Fibroblast of pulmonary artery (primary cell): ENCODE measurements at regions not wholly inside any gene's neighbourhood (a gene's known extent, or its start where the extent isn't known, plus 50 kb on each side); places are given as distances from the start of the nearest gene placed in this dataset.

Experiments used
- DNase-seq: peaks from one replicate; pipeline ENCODE4 v3.0.0-alpha.2; 2010; ENCODE audit warnings: low read depth
- H3K4me3 ChIP-seq: replicated peaks from 2 replicates; pipeline ENCODE4 v1.5.1; 2011; ENCODE audit warnings: low read depth, mild to moderate bottlenecking, control low read depth, low read length, moderate library complexity
- CTCF ChIP-seq: IDR thresholded peaks from 2 replicates; pipeline ENCODE4 v1.5.1; 2011; ENCODE audit warnings: mild to moderate bottlenecking, control low read depth, low read length, inconsistent platforms; ENCODE audit errors: missing control alignments

GRCh38 chr1:87213135-87213515 lies 115.6 kb upstream of the LMO4 start:
- no peak for TF ChIP-seq CTCF
- DNase-seq, result no peak
- no peak overlapping the region for H3K4me3 ChIP-seq

- DNase-seq, result no peak
- H3K4me3 ChIP-seq, result no peak overlapping the region
- TF ChIP-seq CTCF, result no peak
Measured at GRCh38 chr1:87215592-87215991, 113.1 kb upstream of the LMO4 start.

- no peak for TF ChIP-seq CTCF
- DNase-seq, result no peak
Measured at GRCh38 chr1:87218618-87219017, 110.1 kb upstream of the LMO4 start.

GRCh38 chr1:87219141-87219540 lies 109.5 kb upstream of the LMO4 start:
- peak; percentile 11 for DNase-seq
- no peak overlapping the region for H3K4me3 ChIP-seq
- TF ChIP-seq CTCF, result no peak

More at GRCh38 chr1:87218618-87219017, 110.1 kb upstream of the LMO4 start:
- no peak overlapping the region for H3K4me3 ChIP-seq

- no peak for TF ChIP-seq CTCF
- no peak overlapping the region for H3K4me3 ChIP-seq
- DNase-seq, result peak; percentile 81
Measured at GRCh38 chr1:87219626-87220025, 109.1 kb upstream of the LMO4 start.

GRCh38 chr1:87220993-87221392 lies 107.7 kb upstream of the LMO4 start:
- DNase-seq, result no peak
- no peak for TF ChIP-seq CTCF
- H3K4me3 ChIP-seq, result no peak overlapping the region

GRCh38 chr1:87224201-87224600 lies 104.5 kb upstream of the LMO4 start:
- peak; percentile 97 for DNase-seq
- TF ChIP-seq CTCF, result no peak
- no peak overlapping the region for H3K4me3 ChIP-seq
